Breast epithelium (tissue), 3 donors: ENCODE measurements at regions not wholly inside any gene's neighbourhood (a gene's known extent, or its start where the extent isn't known, plus 50 kb on each side); places are given as distances from the start of the nearest gene placed in this dataset.

Experiments used
- POLR2AphosphoS5 ChIP-seq, 3 donors: sonication (generic); formaldehyde crosslinking; IDR thresholded peaks; one replicate each; pipeline ENCODE4 v1.6.1; 2017; ENCODE audit warnings: antibody characterized with exemption in 3 of 3
- TF ChIP-seq, protein P1 (sequence below), 3 donors: fragments of 450-650 bp; IDR thresholded peaks; one replicate each; pipeline ENCODE4 v1.5.1; 2016 to 2017; ENCODE audit warnings: antibody characterized with exemption in 3 of 3, mild to moderate bottlenecking in 3 of 3, moderate library complexity in 3 of 3

- no peak for TF ChIP-seq POLR2AphosphoS5 (IDR thresholded peaks at IDR 0.05)
- TF ChIP-seq, protein P1, sequence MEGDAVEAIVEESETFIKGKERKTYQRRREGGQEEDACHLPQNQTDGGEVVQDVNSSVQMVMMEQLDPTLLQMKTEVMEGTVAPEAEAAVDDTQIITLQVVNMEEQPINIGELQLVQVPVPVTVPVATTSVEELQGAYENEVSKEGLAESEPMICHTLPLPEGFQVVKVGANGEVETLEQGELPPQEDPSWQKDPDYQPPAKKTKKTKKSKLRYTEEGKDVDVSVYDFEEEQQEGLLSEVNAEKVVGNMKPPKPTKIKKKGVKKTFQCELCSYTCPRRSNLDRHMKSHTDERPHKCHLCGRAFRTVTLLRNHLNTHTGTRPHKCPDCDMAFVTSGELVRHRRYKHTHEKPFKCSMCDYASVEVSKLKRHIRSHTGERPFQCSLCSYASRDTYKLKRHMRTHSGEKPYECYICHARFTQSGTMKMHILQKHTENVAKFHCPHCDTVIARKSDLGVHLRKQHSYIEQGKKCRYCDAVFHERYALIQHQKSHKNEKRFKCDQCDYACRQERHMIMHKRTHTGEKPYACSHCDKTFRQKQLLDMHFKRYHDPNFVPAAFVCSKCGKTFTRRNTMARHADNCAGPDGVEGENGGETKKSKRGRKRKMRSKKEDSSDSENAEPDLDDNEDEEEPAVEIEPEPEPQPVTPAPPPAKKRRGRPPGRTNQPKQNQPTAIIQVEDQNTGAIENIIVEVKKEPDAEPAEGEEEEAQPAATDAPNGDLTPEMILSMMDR (IDR thresholded peaks at IDR 0.05), result no peak
These were observed 294.5 kb upstream of the CLNK start for GRCh38 chr4:10979032-10979431.
